ENCODE measurements at regions not wholly inside any gene's neighbourhood (a gene's known extent, or its start where the extent isn't known, plus 50 kb on each side); places are given as distances from the start of the nearest gene placed in this dataset.

DNA sequence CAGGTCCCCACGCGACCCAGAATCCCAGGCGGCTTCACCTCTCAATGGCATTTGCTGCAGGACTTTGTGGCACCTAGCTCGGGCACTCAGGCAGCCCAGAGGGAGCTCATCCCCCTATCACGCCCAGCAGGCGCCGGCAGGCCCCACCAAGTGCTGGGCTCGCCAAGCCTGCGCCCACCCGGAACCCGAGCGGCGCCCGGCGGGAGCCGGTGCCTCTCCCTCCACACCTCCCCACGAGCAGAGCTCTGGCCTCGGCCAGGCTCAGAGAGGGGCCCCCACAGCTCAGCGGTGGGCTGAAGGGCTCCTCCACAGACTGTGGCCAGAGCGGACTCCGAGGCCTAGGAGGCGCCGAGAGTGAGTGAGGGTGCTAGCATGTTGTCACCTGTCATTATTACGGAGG is 286.3 kb downstream of the PDHA2 start:
- Histone ChIP-seq H3K27ac (ENCODE audit: low read depth, low read length) (no peak overlapping the region), H3K4me3 (replicated peaks in 1 of 2; ENCODE audit: low read depth in 1 of 2, low read length in 2 of 2) (no peak overlapping the region), H3K27me3 (ENCODE audit: insufficient read depth, low read length) (no peaks in the 10 kb centered on the region), H3K9me3 (ENCODE audit: control insufficient read depth in 1 of 2, insufficient read depth in 1 of 2, low read depth in 1 of 2, low read length in 2 of 2) (no peaks in the 10 kb centered on the region), H2AFZ (ENCODE audit: low read depth, low read length, poor library complexity, severe bottlenecking) (no peak overlapping the region), H3K9me2 (ENCODE audit: insufficient read depth) (no peaks in the 10 kb centered on the region), H3K36me3 (ENCODE audit: control insufficient read depth in 1 of 2, insufficient read depth in 2 of 2, low read length in 2 of 2) (no peaks in the 10 kb centered on the region), H3K79me2 (ENCODE audit: insufficient read depth, low read length) (no peaks in the 10 kb centered on the region), H4K20me1 (ENCODE audit: insufficient read depth) (no peaks in the 10 kb centered on the region), H3K4me2 (ENCODE audit: low read length) (no peak overlapping the region), H3K9ac (ENCODE audit: low read length) (no peak overlapping the region), H3K4me1 (ENCODE audit: control insufficient read depth in 1 of 2, insufficient read depth in 2 of 2, low read length in 2 of 2) (no peaks in the 10 kb centered on the region)
- ATAC-seq (no peak), DNase-seq (ENCODE audit: low read depth, low spot score) (no peak)
- RAD21 ChIA-PET (ENCODE audit: low non-redundant PET in 1 of 2, low total read pairs in 2 of 2, uncharacterized antibody in 2 of 2, unreplicated experiment in 2 of 2) = no interaction called here
- POLR2A ChIA-PET = no interaction called here
- TF ChIP-seq ZBTB33 (IDR thresholded peaks at IDR 0.05; ENCODE audit: extremely low read depth, insufficient replicate concordance, low read length) = no peak
- TF ChIP-seq POLR2A (IDR thresholded peaks at IDR 0.05; ENCODE audit: borderline replicate concordance, extremely low read depth, insufficient read depth, insufficient read length) = no peak
- no peak for TF ChIP-seq REST (IDR thresholded peaks at IDR 0.05; ENCODE audit: low read depth)
- TF ChIP-seq CTCF (IDR thresholded peaks at IDR 0.05 in 2 of 3, conservative IDR thresholded peaks at IDR 0.05 in 1 of 3; ENCODE audit: borderline replicate concordance in 1 of 3, insufficient read depth in 1 of 3, low read depth in 2 of 3, low read length in 2 of 3) = no peak
- no peak for TF ChIP-seq ELF1 (IDR thresholded peaks at IDR 0.05; ENCODE audit: borderline replicate concordance, low read depth)
- TF ChIP-seq TCF7L2 (IDR thresholded peaks at IDR 0.05; ENCODE audit: borderline replicate concordance, extremely low read depth, insufficient read depth, insufficient read length) = no peak
- no peak for TF ChIP-seq SIN3A (IDR thresholded peaks at IDR 0.05; ENCODE audit: low read depth)
- TF ChIP-seq JUND (IDR thresholded peaks at IDR 0.05) = no peak
- TF ChIP-seq ATF3 (IDR thresholded peaks at IDR 0.05) = no peak
- TF ChIP-seq, protein P1, sequence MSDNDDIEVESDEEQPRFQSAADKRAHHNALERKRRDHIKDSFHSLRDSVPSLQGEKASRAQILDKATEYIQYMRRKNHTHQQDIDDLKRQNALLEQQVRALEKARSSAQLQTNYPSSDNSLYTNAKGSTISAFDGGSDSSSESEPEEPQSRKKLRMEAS (IDR thresholded peaks at IDR 0.05) = no peak
- TF ChIP-seq FOSL1 (IDR thresholded peaks at IDR 0.05; ENCODE audit: low read depth) = no peak
- no peak for TF ChIP-seq CBX3 (IDR thresholded peaks at IDR 0.05; ENCODE audit: low read depth)
- TF ChIP-seq EGR1 (IDR thresholded peaks at IDR 0.05; ENCODE audit: low read depth) = no peak
- TF ChIP-seq CEBPB (IDR thresholded peaks at IDR 0.05; ENCODE audit: low read depth) = no peak
- TF ChIP-seq ZFX (IDR thresholded peaks at IDR 0.05) = no peak
- no peak for TF ChIP-seq EZH2phosphoT487 (IDR thresholded peaks at IDR 0.05; ENCODE audit: borderline replicate concordance)
- no peak for TF ChIP-seq RAD21 (IDR thresholded peaks at IDR 0.05; ENCODE audit: low read depth)
- no peak for TF ChIP-seq YY1 (IDR thresholded peaks at IDR 0.05; ENCODE audit: extremely low read depth, insufficient replicate concordance, low read depth, low read length)
- TF ChIP-seq SP1 (IDR thresholded peaks at IDR 0.05; ENCODE audit: low read depth) = no peak
- CTCF ChIA-PET = no interaction called here
- no TSS peak for BruUV-seq (replicated peaks)
- intact Hi-C loops (cut with micrococcal nuclease) = no loop called here
